ENCODE measurements at regions not wholly inside any gene's neighbourhood (a gene's known extent, or its start where the extent isn't known, plus 50 kb on each side); places are given as distances from the start of the nearest gene placed in this dataset.

DNA sequence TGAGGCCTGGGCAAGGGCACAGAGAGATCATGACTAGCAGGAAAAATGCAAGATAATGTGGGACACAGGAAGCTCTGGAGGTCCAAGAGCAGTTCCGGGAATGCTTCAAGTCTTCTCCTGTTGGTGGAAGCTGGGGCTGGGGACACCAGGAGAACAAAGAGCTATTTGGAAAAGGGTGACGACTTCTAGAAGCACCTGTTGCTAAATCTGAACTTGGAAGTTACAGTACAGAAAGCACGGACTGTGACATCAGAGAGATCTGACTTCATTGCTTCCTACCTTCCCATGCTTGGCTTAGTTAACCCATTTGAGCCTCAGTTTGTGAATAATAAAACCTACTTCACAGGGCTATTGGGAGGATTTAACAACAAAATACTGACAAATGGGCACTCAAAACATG, 52.7 kb upstream of the NEO1 start:
- ChIA-PET POLR2A (no interaction called here), CTCF (no interaction called here)
- H3K36me3 ChIP-seq (replicated peaks in 1 of 2; ENCODE audit: control extremely low read depth in 1 of 2, control insufficient read depth in 1 of 2, extremely low read depth in 1 of 2, insufficient read depth in 2 of 2, low read length in 1 of 2), result no peaks in the 10 kb centered on the region
- H3K27me3 Mint-ChIP-seq, result peaks cover 26% of the 10 kb centered on the region
- DNase-seq (no peak), ATAC-seq (ENCODE audit: low read depth) (no peak)
- H3K27me3 ChIP-seq (replicated peaks in 1 of 4; ENCODE audit: control extremely low read depth in 1 of 4, control insufficient read depth in 3 of 4, insufficient read depth in 4 of 4, low read length in 3 of 4), result peaks cover 0 to 3% (median 1%) of the 10 kb centered on the region in 4 experiments
- intact Hi-C loops (cut with micrococcal nuclease), result no loop called here
- H3K9me3 Mint-ChIP-seq (ENCODE audit: insufficient read depth), result no peaks in the 10 kb centered on the region
- H3K4me1 Mint-ChIP-seq, result no peaks in the 10 kb centered on the region
- H2AFZ ChIP-seq (ENCODE audit: insufficient read depth, low read depth, low read length, poor library complexity, severe bottlenecking), result no peak overlapping the region
- H3K4me3 ChIP-seq (ENCODE audit: control extremely low read depth in 1 of 5, extremely low read depth in 1 of 5, insufficient read depth in 1 of 5, low read depth in 2 of 5, low read length in 4 of 5), result no peak overlapping the region
- no peak overlapping the region for H3K27ac Mint-ChIP-seq
- H3K79me2 ChIP-seq (ENCODE audit: control insufficient read depth, insufficient read depth, low read length), result no peaks in the 10 kb centered on the region
- H3K4me2 ChIP-seq (replicated peaks; ENCODE audit: low read depth, low read length, poor library complexity, severe bottlenecking), result no peak overlapping the region
- H3K27ac ChIP-seq (ENCODE audit: low read length in 2 of 2), result no peak overlapping the region
- TF ChIP-seq EZH2 (IDR thresholded peaks at IDR 0.05; ENCODE audit: borderline replicate concordance, insufficient read depth, low read depth, low read length, poor library complexity, severe bottlenecking) (no peak), CTCF (IDR thresholded peaks at IDR 0.05) (no peak)
- H3K9me3 ChIP-seq (ENCODE audit: control extremely low read depth in 1 of 3, control insufficient read depth in 2 of 3, insufficient read depth in 1 of 3, low read length in 2 of 3), result no peaks in the 10 kb centered on the region
- no peaks in the 10 kb centered on the region for H4K20me1 ChIP-seq (ENCODE audit: control insufficient read depth, insufficient read depth, low read length, poor library complexity, severe bottlenecking)
- no peak overlapping the region for H3K4me3 Mint-ChIP-seq
- H3K4me1 ChIP-seq (ENCODE audit: control insufficient read depth in 2 of 2, insufficient read depth in 2 of 2, low read length in 2 of 2), result no peaks in the 10 kb centered on the region
- WGBS (ENCODE audit: insufficient coverage), result 94% methylated on average over 3 of the region's 3 CpGs
- no peak overlapping the region for H3K9ac ChIP-seq (ENCODE audit: low read length)

DNA sequence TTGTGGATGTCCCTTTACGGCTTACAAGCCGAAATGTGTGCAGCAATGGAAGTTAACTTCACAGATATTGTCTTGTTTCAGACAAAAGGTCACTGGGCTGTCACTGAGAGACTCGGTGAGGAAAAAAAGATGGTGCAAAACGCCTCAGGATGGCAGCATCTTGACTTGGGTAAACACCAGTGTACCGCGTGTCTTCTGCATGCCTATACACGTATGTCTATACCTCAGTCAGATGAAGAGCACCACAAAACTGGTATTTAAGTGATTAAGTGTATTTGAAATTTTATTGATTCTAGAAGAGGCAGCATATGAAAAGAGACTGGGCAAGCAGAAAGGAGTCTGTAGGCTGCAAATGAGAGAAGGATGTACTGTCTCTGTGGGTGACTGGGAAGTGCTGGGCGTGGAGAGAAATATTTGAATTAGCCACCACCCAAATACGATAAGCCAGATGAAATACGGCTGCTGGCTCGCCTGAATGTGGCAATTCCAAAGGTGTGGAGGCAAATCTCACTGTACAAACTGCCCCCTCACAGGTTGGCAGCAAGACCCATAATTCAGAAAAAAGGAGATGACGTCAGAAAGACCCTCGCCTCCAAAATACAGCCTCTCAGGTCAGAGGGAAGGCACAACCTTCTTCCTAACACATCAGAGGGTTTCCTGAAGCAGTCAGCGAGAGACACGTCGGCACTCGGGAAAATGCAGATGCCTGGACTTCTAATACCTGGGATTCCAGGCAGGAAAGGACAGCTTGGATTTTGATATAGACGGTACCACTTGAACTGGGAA, 53.4 kb upstream of the NEO1 start:
- H3K27me3 Mint-ChIP-seq, result peaks cover 26% of the 10 kb centered on the region
- POLR2A ChIA-PET, result no interaction called here

More for the DNA sequence above, 53.4 kb upstream of the NEO1 start:
- Histone ChIP-seq H2AFZ (ENCODE audit: insufficient read depth, low read depth, low read length, poor library complexity, severe bottlenecking) (no peak overlapping the region), H3K27ac (ENCODE audit: low read length in 2 of 2) (no peak overlapping the region), H3K9me3 (ENCODE audit: control extremely low read depth in 1 of 3, control insufficient read depth in 2 of 3, insufficient read depth in 1 of 3, low read length in 2 of 3) (no peaks in the 10 kb centered on the region), H3K36me3 (replicated peaks in 1 of 2; ENCODE audit: control extremely low read depth in 1 of 2, control insufficient read depth in 1 of 2, extremely low read depth in 1 of 2, insufficient read depth in 2 of 2, low read length in 1 of 2) (no peaks in the 10 kb centered on the region), H3K27me3 (replicated peaks in 1 of 4; ENCODE audit: control extremely low read depth in 1 of 4, control insufficient read depth in 3 of 4, insufficient read depth in 4 of 4, low read length in 3 of 4) (peaks cover 0 to 3% (median under 1%) of the 10 kb centered on the region in 4 experiments), H3K4me2 (replicated peaks; ENCODE audit: low read depth, low read length, poor library complexity, severe bottlenecking) (no peak overlapping the region), H3K9ac (ENCODE audit: low read length) (no peak overlapping the region), H3K4me1 (ENCODE audit: control insufficient read depth in 2 of 2, insufficient read depth in 2 of 2, low read length in 2 of 2) (no peaks in the 10 kb centered on the region), H3K79me2 (ENCODE audit: control insufficient read depth, insufficient read depth, low read length) (no peaks in the 10 kb centered on the region), H3K4me3 (ENCODE audit: control extremely low read depth in 1 of 5, extremely low read depth in 1 of 5, insufficient read depth in 1 of 5, low read depth in 2 of 5, low read length in 4 of 5) (no peak overlapping the region), H4K20me1 (ENCODE audit: control insufficient read depth, insufficient read depth, low read length, poor library complexity, severe bottlenecking) (no peaks in the 10 kb centered on the region)
- CTCF ChIA-PET, result interaction anchor here (1.6 kb wide), 1 partner anchor 277 kb away, joined by 4 read pairs; no protein-coding TSS in a partner anchor
- DNase-seq (no peak), ATAC-seq (ENCODE audit: low read depth) (no peak)
- 91% methylated on average over 15 of the region's 18 CpGs for WGBS (ENCODE audit: insufficient coverage)
- Mint-ChIP-seq H3K4me1 (no peaks in the 10 kb centered on the region), H3K4me3 (no peak overlapping the region), H3K27ac (no peak overlapping the region), H3K9me3 (ENCODE audit: insufficient read depth) (no peaks in the 10 kb centered on the region)
- TF ChIP-seq CTCF (IDR thresholded peaks at IDR 0.05) (no peak), EZH2 (IDR thresholded peaks at IDR 0.05; ENCODE audit: borderline replicate concordance, insufficient read depth, low read depth, low read length, poor library complexity, severe bottlenecking) (no peak)
- intact Hi-C loops (cut with micrococcal nuclease), result no loop called here

Data from B cell (primary cell).